RWPE1 (cell line): ENCODE measurements at regions not wholly inside any gene's neighbourhood (a gene's known extent, or its start where the extent isn't known, plus 50 kb on each side); places are given as distances from the start of the nearest gene placed in this dataset.

Experiments used
- CTCF ChIA-PET: fragments of 350-600 bp; sonication (Branson Sonifier 250); formaldehyde crosslinking; extraction: SDS; loops from one replicate; lab custom pipeline; 2021; lab: Yijun Ruan, JAX
- POLR2A ChIA-PET: fragments of 400-600 bp; formaldehyde crosslinking; extraction: SDS; loops from one replicate; lab custom pipeline; 2020; ENCODE audit warnings: antibody characterized with exemption; ENCODE audit not compliant: low non-redundant PET; lab: Yijun Ruan, JAX
- DNase-seq: peaks from one replicate; pipeline ENCODE4 v3.0.0; 2012; ENCODE audit warnings: low spot score
- H3K27ac ChIP-seq: fragments of 450-650 bp; 2 replicates; pipeline ENCODE4 v1.5.1; 2017
- CTCF ChIP-seq: fragments of 450-650 bp; conservative IDR thresholded peaks from 2 replicates; pipeline ENCODE4 v1.5.1; 2017; ENCODE audit warnings: low read depth, mild to moderate bottlenecking

- TF ChIP-seq CTCF: no peak
- CTCF ChIA-PET: interaction anchor here (0.9 to 1.1 kb wide), 2 partner anchors 9 to 31 kb away, joined by 3 read pairs; no protein-coding TSS in a partner anchor
- POLR2A ChIA-PET: no interaction called here
- peak; percentile 49 for DNase-seq
- H3K27ac ChIP-seq: no peak overlapping the region
Measured at GRCh38 chr3:110568246-110568645, 503.4 kb upstream of the NECTIN3 start.

GRCh38 chr3:110569073-110569472, 502.5 kb upstream of the NECTIN3 start:
- CTCF ChIA-PET: no interaction called here
- no peak for DNase-seq
- no peak overlapping the region for H3K27ac ChIP-seq
- TF ChIP-seq CTCF: no peak
- POLR2A ChIA-PET: no interaction called here

- POLR2A ChIA-PET: no interaction called here
- CTCF ChIA-PET: no interaction called here
- DNase-seq: no peak
- TF ChIP-seq CTCF: no peak
- no peak overlapping the region for H3K27ac ChIP-seq
Measured at GRCh38 chr3:110575702-110576101, 495.9 kb upstream of the NECTIN3 start.

GRCh38 chr3:110576960-110577359, 494.7 kb upstream of the NECTIN3 start:
- no peak for TF ChIP-seq CTCF
- no peak overlapping the region for H3K27ac ChIP-seq
- CTCF ChIA-PET: interaction anchor here (1.0 kb wide), 1 partner anchor 9 kb away, joined by 3 read pairs; no protein-coding TSS in a partner anchor
- POLR2A ChIA-PET: no interaction called here
- DNase-seq: peak; percentile 72

GRCh38 chr3:110577854-110578253, 493.8 kb upstream of the NECTIN3 start:
- H3K27ac ChIP-seq: no peak overlapping the region
- no peak for TF ChIP-seq CTCF
- CTCF ChIA-PET: interaction anchor here (1.0 kb wide), 1 partner anchor 10 kb away, joined by 3 read pairs; no protein-coding TSS in a partner anchor
- POLR2A ChIA-PET: no interaction called here
- no peak for DNase-seq

GRCh38 chr3:110579840-110580550, 491.6 kb upstream of the NECTIN3 start:
- ChIA-PET POLR2A (no interaction called here), CTCF (no interaction called here)
- H3K27ac ChIP-seq: no peak overlapping the region
- no peak for TF ChIP-seq CTCF
- no peak for DNase-seq
